HepG2 (cell line): ENCODE measurements at regions not wholly inside any gene's neighbourhood (a gene's known extent, or its start where the extent isn't known, plus 50 kb on each side); places are given as distances from the start of the nearest gene placed in this dataset.

Experiments
- CTCF ChIP-seq: sonication (generic); formaldehyde crosslinking; IDR thresholded peaks from 2 replicates; pipeline ENCODE4 v1.5.0; 2020; ENCODE audit warnings: mild to moderate bottlenecking, missing genetic modification reagents, moderate library complexity
- HOXA5 ChIP-seq: sonication (generic); formaldehyde crosslinking; IDR thresholded peaks from 2 replicates; pipeline ENCODE4 v1.4.0; 2020; ENCODE audit warnings: missing genetic modification reagents
- MEF2D ChIP-seq: sonication (generic); formaldehyde crosslinking; IDR thresholded peaks from 2 replicates; pipeline ENCODE4 v1.5.1; 2020; ENCODE audit warnings: mild to moderate bottlenecking, missing genetic modification reagents
- NCOA5 ChIP-seq: sonication (generic); formaldehyde crosslinking; IDR thresholded peaks from 2 replicates; pipeline ENCODE4 v1.4.0; 2020; ENCODE audit warnings: missing genetic modification reagents
- TAF1 ChIP-seq: sonication (generic); formaldehyde crosslinking; IDR thresholded peaks from 2 replicates; pipeline ENCODE4 v1.4.0; 2020; ENCODE audit warnings: missing genetic modification reagents
- ZBTB43 ChIP-seq: sonication (generic); formaldehyde crosslinking; conservative IDR thresholded peaks from 2 replicates; pipeline ENCODE4 v1.4.0; 2020; ENCODE audit warnings: missing genetic modification reagents

GRCh38 chr1:58401991-58402390 is 144.5 kb downstream of the OMA1 start:
- TF ChIP-seq NCOA5 (CRISPR knock-in tag), result no peak
- no peak for TF ChIP-seq MEF2D
- no peak for TF ChIP-seq HOXA5 (CRISPR knock-in tag)
- no peak for TF ChIP-seq TAF1 (CRISPR knock-in tag)
- no peak for TF ChIP-seq ZBTB43 (CRISPR knock-in tag)
- TF ChIP-seq CTCF (CRISPR knock-in tag), result no peak
